ENCODE measurements at regions not wholly inside any gene's neighbourhood (a gene's known extent, or its start where the extent isn't known, plus 50 kb on each side); places are given as distances from the start of the nearest gene placed in this dataset.

GRCh38 chr20:24151621-24152294 lies 163.2 kb upstream of the GGTLC1 start:
- TF ChIP-seq CTCF (IDR thresholded peaks at IDR 0.05) = no peak
- Histone ChIP-seq H3K27me3 (peaks cover 0 to 17% of the 10 kb centered on the region in 2 donors), H3K9me3 (no peaks in the 10 kb centered on the region), H3K27ac (no peak overlapping the region), H3K36me3 (no peaks in the 10 kb centered on the region), H3K4me1 (no peaks in the 10 kb centered on the region), H3K4me3 (no peak overlapping the region)
- intact Hi-C loops (cut with DNase I; ENCODE audit: low total_unique reads) = no loop called here
- DNase-seq = no peak

- no peak for TF ChIP-seq CTCF (IDR thresholded peaks at IDR 0.05)
- no peak for DNase-seq
- Histone ChIP-seq H3K9me3 (no peaks in the 10 kb centered on the region), H3K27me3 (peaks cover 0 to 16% of the 10 kb centered on the region in 2 donors), H3K27ac (no peak overlapping the region), H3K36me3 (no peaks in the 10 kb centered on the region), H3K4me1 (no peaks in the 10 kb centered on the region), H3K4me3 (no peak overlapping the region)
- intact Hi-C loops (cut with DNase I; ENCODE audit: low total_unique reads) = no loop called here
Measured at GRCh38 chr20:24150406-24150805, 161.8 kb upstream of the GGTLC1 start.

- Histone ChIP-seq H3K4me1 (no peaks in the 10 kb centered on the region), H3K36me3 (no peaks in the 10 kb centered on the region), H3K27me3 (peaks cover 0 to 11% of the 10 kb centered on the region in 2 donors), H3K27ac (no peak overlapping the region), H3K4me3 (no peak overlapping the region), H3K9me3 (no peaks in the 10 kb centered on the region)
- DNase-seq = no peak
- intact Hi-C loops (cut with DNase I; ENCODE audit: low total_unique reads) = no loop called here
- TF ChIP-seq CTCF (IDR thresholded peaks at IDR 0.05) = no peak
Measured at GRCh38 chr20:24149881-24150307, 161.3 kb upstream of the GGTLC1 start.

GRCh38 chr20:24149175-24149574 lies 160.6 kb upstream of the GGTLC1 start:
- Histone ChIP-seq H3K36me3 (no peaks in the 10 kb centered on the region), H3K4me1 (no peaks in the 10 kb centered on the region), H3K27me3 (peaks cover 0 to 7% of the 10 kb centered on the region in 2 donors), H3K4me3 (no peak overlapping the region), H3K9me3 (no peaks in the 10 kb centered on the region), H3K27ac (no peak overlapping the region)
- no peak for DNase-seq
- intact Hi-C loops (cut with DNase I; ENCODE audit: low total_unique reads) = no loop called here
- TF ChIP-seq CTCF (IDR thresholded peaks at IDR 0.05) = no peak

GRCh38 chr20:24148372-24148771 lies 159.8 kb upstream of the GGTLC1 start:
- no peaks in the 10 kb centered on the region for H3K4me1 ChIP-seq
- DNase-seq = no peak
- H3K27me3 ChIP-seq = peaks cover 0 to 7% of the 10 kb centered on the region in 2 donors
- H3K36me3 ChIP-seq = no peaks in the 10 kb centered on the region
- H3K4me3 ChIP-seq = no peak overlapping the region
- no peak for TF ChIP-seq CTCF (IDR thresholded peaks at IDR 0.05)
- intact Hi-C loops (cut with DNase I; ENCODE audit: low total_unique reads) = no loop called here
- H3K9me3 ChIP-seq = no peaks in the 10 kb centered on the region
- no peak overlapping the region for H3K27ac ChIP-seq

- Histone ChIP-seq H3K27ac (no peak overlapping the region), H3K4me1 (no peaks in the 10 kb centered on the region), H3K36me3 (no peaks in the 10 kb centered on the region), H3K9me3 (no peaks in the 10 kb centered on the region), H3K27me3 (peaks cover 0 to 3% of the 10 kb centered on the region in 2 donors), H3K4me3 (no peak overlapping the region)
- intact Hi-C loops (cut with DNase I; ENCODE audit: low total_unique reads) = no loop called here
- no peak for DNase-seq
- no peak for TF ChIP-seq CTCF (IDR thresholded peaks at IDR 0.05)
Measured at GRCh38 chr20:24147961-24148360, 159.4 kb upstream of the GGTLC1 start.
